ENCODE measurements at regions not wholly inside any gene's neighbourhood (a gene's known extent, or its start where the extent isn't known, plus 50 kb on each side); places are given as distances from the start of the nearest gene placed in this dataset.

DNA sequence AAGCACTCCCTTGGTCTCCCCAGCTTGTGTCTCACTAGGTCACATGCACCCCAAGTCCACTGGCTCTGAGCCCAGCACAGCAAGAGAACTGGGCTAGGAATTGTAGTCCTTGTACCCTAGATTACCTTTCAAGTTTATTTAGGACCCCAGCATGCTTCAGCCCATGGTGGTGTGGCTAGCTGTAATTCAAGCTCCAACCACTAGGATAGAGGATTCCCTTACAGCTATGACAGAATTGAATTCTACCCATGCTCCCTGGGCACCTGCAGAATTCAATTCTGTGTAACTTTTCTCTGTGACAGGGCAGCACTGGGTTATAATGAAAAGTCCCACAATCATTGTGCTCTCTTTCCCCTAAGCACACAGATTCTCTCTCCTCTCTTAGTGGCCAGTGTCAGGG, 253.8 kb upstream of the DMD start:
- DNase-seq, result no peak

DNA sequence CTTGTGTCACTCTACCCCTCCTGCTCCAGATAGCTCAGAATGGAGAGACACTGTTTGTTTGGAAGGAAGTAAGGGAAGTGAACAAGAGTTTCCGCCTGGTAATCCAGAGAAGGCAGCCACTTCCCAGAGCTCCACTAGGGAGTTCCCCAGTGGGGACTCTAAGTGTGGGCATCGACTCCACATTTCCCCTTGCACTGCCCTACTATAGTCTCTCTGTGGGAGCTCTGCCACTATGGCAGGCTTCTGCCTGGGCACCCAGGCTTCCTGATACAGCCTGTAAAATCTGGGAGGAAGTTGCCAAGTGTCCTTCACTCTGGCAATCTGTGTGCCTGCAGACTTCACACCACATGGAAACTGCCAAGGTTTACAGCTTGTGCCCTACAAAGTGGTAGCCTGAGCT, 245.8 kb upstream of the DMD start:
- DNase-seq, result no peak

DNA sequence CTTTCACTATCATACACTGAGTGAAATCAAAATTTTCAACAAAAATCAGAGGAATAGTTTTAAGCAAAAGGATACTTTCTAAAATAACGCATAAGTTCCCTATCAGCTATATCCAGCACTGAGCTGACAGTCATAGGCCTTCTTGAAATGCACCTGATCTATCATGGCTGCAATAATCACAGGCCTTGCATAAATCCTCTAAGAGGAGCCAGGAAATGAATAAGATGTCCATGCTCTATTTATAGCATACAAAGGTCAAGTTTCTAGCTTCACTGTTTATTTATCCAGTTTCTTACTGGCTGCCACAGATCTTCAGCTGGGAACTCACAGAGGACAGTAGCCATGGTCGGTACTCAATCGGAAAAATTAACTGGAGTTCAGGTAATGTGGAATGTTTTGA, 235.9 kb upstream of the DMD start:
- DNase-seq, result no peak

DNA sequence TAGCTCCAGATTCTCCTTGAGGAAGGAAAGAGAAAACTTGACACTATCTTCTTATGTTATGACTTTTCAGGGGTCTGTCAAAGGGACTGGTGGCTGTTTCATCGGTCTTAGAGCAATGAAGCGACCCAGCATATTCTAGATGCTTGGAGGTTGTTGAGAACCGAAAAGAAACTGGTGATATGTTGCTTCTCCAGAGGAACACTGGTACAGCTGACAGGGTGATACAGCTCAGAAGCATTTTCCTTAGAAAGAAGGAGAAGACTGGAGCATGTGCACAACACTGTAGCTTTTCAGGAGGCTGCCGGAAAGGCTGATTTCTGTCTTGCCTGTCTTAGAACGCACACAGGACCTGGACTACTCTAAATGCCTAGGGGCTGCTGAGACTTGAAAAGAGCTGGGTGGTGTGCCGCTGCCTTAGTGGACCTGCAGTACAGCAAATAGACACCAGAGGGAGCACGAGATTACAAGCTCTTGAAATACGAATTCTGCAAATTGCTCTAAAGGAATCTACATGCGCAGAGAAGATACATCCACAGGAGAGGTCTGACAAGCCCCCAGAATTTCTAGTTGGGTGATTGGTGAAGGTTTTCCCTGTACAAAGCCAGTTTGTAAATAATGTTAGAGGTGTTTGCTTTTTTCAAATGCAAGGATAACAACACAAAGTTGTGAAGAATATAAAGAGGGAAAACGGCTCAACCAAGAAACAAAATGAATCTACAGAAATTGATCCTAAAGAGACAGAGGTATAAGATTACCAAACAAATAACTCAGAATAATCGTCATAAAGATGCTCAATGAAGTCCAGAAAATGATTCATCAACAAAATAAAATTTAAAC, 223.1 kb upstream of the DMD start:
- peak; percentile 55 for DNase-seq

DNA sequence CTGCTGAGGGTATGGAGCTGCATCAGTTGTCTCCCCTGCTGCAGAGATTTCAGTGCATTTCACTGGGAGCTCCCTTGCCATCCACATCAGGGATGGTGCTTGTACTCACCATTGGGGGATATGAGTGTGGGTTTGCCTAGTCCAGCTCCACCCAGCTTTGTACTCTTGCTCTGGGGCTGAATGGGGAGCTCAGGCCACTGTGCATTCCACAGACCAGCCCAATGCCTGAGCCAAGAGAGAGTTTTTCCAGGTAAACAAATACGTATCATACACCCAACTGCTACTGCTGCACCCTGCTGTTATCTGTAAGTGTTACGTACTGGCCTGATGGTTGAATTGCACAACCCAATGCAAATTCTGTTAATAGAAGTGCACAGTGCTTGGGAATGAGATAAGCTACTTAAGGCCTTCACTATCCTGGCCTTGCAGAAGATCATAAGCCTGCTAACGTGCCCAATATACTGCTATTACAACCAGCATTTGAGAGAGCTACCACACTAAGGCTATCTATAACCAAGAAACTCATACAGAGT, 205.0 kb upstream of the DMD start:
- DNase-seq, result no peak

GRCh38 chrX:33415459-33415858, 204.1 kb upstream of the DMD start:
- no peak for DNase-seq

DNA sequence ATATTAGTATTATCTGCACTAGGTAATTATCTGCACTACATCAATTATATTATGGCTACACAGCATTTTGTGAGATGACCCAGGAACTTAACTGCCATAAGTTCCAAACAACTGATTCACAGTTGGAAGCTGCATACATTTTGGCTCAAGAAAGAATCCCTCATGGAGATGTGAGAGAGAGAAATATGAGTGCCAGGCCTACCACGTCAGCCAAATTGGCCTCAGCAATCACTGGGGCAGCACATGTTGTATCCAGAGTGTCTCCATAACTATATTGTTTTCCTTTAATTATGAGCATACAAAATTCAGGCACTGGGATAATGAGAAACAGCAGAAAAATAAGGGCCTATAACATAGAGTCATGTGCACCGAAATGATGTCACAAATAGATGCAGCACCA, 174.2 kb upstream of the DMD start:
- DNase-seq, result no peak

DNA sequence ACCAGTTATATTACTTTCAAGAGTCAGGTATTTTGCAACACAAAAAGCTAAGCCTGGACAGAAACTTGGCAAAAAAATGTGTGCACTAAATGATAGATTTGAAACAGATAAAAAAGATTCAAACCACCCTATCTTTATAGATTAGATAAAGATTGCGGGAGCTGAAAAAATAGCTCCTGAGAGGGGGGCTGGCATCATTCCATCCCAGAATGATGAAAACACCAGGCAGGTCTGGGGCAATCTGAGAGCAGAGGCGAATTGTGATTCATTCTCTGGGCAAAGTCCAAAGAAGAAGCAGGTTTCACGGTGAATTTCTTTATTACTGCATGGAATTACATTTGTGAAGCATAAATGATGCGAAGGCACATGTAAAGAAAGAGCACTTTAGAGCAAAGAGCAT, 168.5 kb upstream of the DMD start:
- DNase-seq, result no peak

GRCh38 chrX:33357606-33358005, 146.3 kb upstream of the DMD start:
- no peak for DNase-seq

DNA sequence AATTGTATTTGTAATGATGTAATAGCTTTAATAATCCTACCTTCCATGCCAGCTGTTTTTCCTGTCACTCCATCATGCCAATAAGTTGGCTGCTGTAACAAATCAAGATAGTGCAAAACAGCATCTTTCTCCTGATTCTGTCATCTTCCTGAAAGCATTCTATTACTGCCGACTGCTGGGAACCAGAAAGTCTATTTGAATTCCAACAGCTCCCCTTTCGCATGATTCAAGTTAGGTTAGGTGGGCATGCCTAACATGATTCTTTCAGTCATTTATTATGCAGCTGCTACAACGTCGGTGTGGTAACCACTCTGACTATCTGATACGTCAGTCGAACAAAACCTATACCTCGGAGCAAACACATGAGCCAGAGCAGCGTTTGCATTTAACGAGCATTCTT, 127.9 kb upstream of the DMD start:
- DNase-seq, result no peak

- DNase-seq, result peak; percentile 2
These were observed 125.4 kb upstream of the DMD start for GRCh38 chrX:33336783-33337182.

DNA sequence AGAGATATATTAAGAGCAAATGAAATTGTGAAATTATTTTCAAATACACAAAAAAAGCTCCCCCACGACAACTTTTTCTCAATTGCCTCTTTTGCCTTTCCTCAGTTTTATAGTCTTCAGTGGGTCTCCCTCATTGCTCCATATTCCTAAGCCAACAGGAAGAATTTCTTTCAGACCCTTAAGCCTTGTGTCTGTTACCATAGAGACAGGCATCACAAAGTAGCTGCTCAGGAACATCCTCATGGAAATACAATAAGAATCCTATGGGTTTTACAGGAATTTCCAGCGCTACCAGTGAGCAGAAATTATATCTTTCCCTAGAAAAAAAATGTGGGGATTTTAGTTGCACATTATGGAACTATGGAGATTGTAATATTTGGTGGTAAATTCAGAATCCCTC, 121.9 kb upstream of the DMD start:
- no peak for DNase-seq

GRCh38 chrX:33330798-33331197, 119.4 kb upstream of the DMD start:
- no peak for DNase-seq

DNA sequence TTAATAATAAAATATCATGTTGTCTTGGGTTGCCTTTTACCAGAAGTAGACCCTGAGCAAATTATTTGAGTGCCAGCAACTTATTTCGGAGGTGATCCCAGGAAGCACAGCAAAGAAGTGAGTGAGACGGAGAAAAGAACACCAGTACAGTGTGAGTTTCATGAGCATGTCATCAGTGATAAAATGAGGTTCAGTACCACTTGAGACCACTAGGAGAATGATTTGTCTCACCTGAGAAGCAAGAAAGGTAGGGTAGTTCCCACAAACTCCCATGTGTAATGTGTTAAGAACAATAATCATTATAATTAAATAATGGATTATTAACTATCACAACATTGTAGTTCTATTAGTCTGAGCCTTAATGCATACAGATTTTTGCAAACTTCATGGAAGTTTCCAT, 112.8 kb upstream of the DMD start:
- DNase-seq, result peak; percentile 1

DNA sequence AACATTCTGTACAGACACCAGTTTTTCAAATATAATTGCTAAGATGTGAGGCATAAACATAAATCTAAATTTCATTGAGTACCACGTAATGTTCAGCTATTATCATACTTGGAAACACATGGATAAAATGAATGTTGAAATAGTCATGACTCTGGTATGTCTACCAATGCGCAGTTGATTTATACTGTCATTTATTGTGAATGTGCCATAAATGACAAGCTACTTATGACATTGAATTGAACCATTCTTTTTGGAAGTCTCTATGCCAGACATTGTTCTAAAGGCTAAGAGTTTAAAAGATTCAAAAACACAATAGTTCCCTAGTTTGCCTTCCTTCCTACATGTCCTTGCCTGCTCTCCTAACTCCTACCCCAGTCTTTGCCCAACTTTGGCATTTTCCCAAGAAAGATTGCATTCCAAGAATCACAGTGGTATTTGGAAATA, 96.6 kb upstream of the DMD start:
- DNase-seq, result no peak

- DNase-seq, result no peak
These were observed 87.3 kb upstream of the DMD start for GRCh38 chrX:33298622-33299021.

DNA sequence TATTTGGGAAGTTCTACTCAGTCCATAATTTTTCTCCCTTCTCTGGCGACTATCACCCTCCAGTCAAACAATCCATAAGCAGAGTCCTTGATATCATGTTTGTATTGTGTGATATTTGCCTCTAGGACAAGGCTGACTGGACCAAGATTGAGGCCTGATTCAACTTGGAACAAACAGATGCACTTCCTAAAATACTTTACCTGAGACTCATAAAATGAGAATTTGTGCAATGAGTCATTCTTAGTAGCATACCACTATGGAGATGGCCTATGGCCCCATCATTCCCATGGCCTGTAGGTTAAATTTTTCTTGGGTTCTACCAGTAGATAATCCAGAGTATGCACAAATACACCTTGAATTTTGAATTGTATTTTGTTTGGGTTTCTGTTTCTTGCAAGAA, 74.2 kb upstream of the DMD start:
- no peak for DNase-seq

GRCh38 chrX:33277046-33277445, 65.7 kb upstream of the DMD start:
- no peak for DNase-seq

DNA sequence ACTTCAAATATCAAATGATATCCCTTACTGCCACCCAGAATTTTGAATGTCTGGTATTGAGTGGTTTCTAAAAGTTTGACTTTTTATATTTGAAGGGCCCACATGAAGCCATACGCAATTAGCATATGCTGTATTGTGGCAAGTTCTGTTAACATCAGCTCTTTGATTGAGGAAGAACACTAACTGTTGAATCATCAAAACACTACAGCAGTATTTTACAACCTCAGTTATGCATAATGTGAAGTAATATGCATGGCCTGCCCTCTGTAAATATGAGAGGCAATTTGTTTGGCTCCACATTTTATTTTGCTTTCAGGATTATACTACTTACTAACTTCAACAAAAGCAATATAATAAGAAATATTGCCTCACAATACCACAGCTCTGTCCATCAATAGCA, 62.2 kb upstream of the DMD start:
- no peak for DNase-seq

- no peak for DNase-seq
These were observed 61.6 kb upstream of the DMD start for GRCh38 chrX:33272986-33273385.
